Thymus (tissue), 11 donors: ENCODE measurements at regions not wholly inside any gene's neighbourhood (a gene's known extent, or its start where the extent isn't known, plus 50 kb on each side); places are given as distances from the start of the nearest gene placed in this dataset.

ENCODE experiments used
- DNase-seq, 9 donors: peaks; one replicate each; pipeline ENCODE4 v3.0.0-alpha.2; 2013; ENCODE audit warnings: low spot score in 9 of 9, low read depth in 6 of 9, missing footprints in 1 of 9
- H3K27ac ChIP-seq, 2 donors: one replicate each; pipeline ENCODE4 v1.5.1; 2013; ENCODE audit warnings: control low read depth in 1 of 2, low read depth in 1 of 2, low read length in 1 of 2, mild to moderate bottlenecking in 1 of 2, moderate library complexity in 1 of 2
- H3K27me3 ChIP-seq, 2 donors: one replicate each; pipeline ENCODE4 v1.5.1; 2013; ENCODE audit warnings: low read length in 1 of 2; ENCODE audit not compliant: control insufficient read depth in 2 of 2, insufficient read depth in 1 of 2
- H3K36me3 ChIP-seq, 2 donors: one replicate each; pipeline ENCODE4 v1.5.1; 2013; ENCODE audit warnings: low read length in 1 of 2, mild to moderate bottlenecking in 1 of 2, moderate library complexity in 1 of 2; ENCODE audit not compliant: control insufficient read depth in 2 of 2, insufficient read depth in 2 of 2
- H3K4me1 ChIP-seq, 2 donors: one replicate each; pipeline ENCODE4 v1.5.1; 2013; ENCODE audit warnings: low read length in 2 of 2; ENCODE audit not compliant: control insufficient read depth in 2 of 2, insufficient read depth in 2 of 2
- H3K4me3 ChIP-seq, 2 donors: one replicate each; pipeline ENCODE4 v1.5.1; 2013; ENCODE audit warnings: low read length in 2 of 2, control low read depth in 1 of 2, mild to moderate bottlenecking in 1 of 2
- H3K9me3 ChIP-seq, 2 donors: one replicate each; pipeline ENCODE4 v1.5.1; 2013; ENCODE audit warnings: low read length in 1 of 2, mild to moderate bottlenecking in 1 of 2; ENCODE audit not compliant: control insufficient read depth in 2 of 2, insufficient read depth in 1 of 2
- WGBS: extraction: QIAGEN DNeasy Blood & Tissue Kit; methylation state at CpG from one replicate; pipeline ENCODE4 v1.1.7; 2013; 5-methylcytosine and 5-hydroxymethylcytosine counted together
- donor health status: healthy.

DNA sequence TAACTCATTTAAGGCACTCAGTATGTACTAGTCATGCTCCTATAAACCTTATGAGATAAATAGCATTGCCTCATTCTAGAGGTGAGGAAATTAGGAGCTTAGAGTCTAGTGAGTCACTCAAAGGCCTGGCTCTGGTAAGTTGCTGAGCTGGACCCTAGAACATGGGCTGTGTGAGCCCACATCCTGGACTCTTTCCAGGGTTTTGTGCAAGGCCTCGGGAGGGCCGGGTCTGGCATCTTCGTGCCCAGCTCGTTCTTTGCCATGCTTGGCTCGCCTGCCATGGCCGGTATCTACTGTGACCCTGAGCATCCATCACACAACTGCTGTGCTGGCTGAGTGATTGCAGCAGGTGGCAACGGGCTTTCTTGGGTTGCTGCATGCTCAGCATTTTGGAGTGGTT, 168.0 kb downstream of the LPIN1 start:
- WGBS = 97% methylated on average over 7 of the region's 7 CpGs

DNA sequence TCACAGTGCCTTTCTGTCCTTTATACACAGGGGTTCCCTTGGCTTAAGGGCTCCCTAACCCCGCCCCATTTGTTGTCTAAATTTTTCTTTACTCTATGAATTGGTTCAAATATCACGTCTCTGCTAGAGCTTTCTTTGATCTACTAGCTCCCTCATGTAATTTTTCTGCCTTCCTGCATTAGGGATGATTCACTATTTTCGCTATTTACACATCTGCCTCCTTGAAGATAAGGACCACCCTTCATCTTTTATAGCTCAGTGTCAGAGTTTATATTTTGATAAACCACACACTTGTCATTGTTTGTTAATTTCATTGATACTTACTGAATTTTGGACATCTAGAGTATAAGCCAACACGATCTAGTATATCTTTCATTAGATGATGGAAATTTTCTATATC, 169.2 kb downstream of the LPIN1 start:
- WGBS = 98% methylated on average over 4 of the region's 4 CpGs
- DNase-seq = no peak

More for the DNA sequence above, 168.0 kb downstream of the LPIN1 start:
- Histone ChIP-seq H3K36me3 (no peaks in the 10 kb centered on the region), H3K9me3 (no peaks in the 10 kb centered on the region), H3K27ac (no peak overlapping the region), H3K4me3 (no peak overlapping the region), H3K27me3 (no peaks in the 10 kb centered on the region), H3K4me1 (no peaks in the 10 kb centered on the region)
- DNase-seq = no peak

GRCh38 chr2:11919953-11920352, 173.5 kb downstream of the LPIN1 start:
- no peak overlapping the region for H3K27ac ChIP-seq
- WGBS = 98% methylated on average over 2 of the region's 2 CpGs

More for the DNA sequence above, 169.2 kb downstream of the LPIN1 start:
- Histone ChIP-seq H3K4me3 (no peak overlapping the region), H3K27ac (no peak overlapping the region), H3K36me3 (no peaks in the 10 kb centered on the region), H3K27me3 (no peaks in the 10 kb centered on the region), H3K4me1 (no peaks in the 10 kb centered on the region), H3K9me3 (no peaks in the 10 kb centered on the region)

GRCh38 chr2:11920993-11921583, 174.7 kb downstream of the LPIN1 start:
- H3K4me3 ChIP-seq = no peak overlapping the region
- 82% methylated on average over 6 of the region's 6 CpGs for WGBS
- no peak for DNase-seq
- no peaks in the 10 kb centered on the region for H3K4me1 ChIP-seq
- H3K36me3 ChIP-seq = no peaks in the 10 kb centered on the region
- H3K27ac ChIP-seq = no peak overlapping the region
- no peaks in the 10 kb centered on the region for H3K9me3 ChIP-seq
- no peaks in the 10 kb centered on the region for H3K27me3 ChIP-seq

More at GRCh38 chr2:11919953-11920352, 173.5 kb downstream of the LPIN1 start:
- Histone ChIP-seq H3K9me3 (no peaks in the 10 kb centered on the region), H3K27me3 (no peaks in the 10 kb centered on the region), H3K4me1 (no peaks in the 10 kb centered on the region), H3K4me3 (no peak overlapping the region), H3K36me3 (no peaks in the 10 kb centered on the region)
- no peak for DNase-seq

GRCh38 chr2:11922294-11922693, 175.9 kb downstream of the LPIN1 start:
- Histone ChIP-seq H3K4me1 (no peaks in the 10 kb centered on the region), H3K9me3 (no peaks in the 10 kb centered on the region), H3K4me3 (no peak overlapping the region), H3K27me3 (no peaks in the 10 kb centered on the region), H3K36me3 (no peaks in the 10 kb centered on the region), H3K27ac (no peak overlapping the region)
- 96% methylated on average over 4 of the region's 4 CpGs for WGBS
- DNase-seq = no peak

- no peak for DNase-seq
- Histone ChIP-seq H3K9me3 (no peaks in the 10 kb centered on the region), H3K4me3 (no peak overlapping the region), H3K4me1 (no peaks in the 10 kb centered on the region), H3K27ac (no peak overlapping the region), H3K36me3 (no peaks in the 10 kb centered on the region), H3K27me3 (no peaks in the 10 kb centered on the region)
- WGBS = 92% methylated on average over 5 of the region's 5 CpGs
These were observed 177.5 kb downstream of the LPIN1 start for GRCh38 chr2:11923935-11924334.

- H3K9me3 ChIP-seq = no peaks in the 10 kb centered on the region
- peak overlapping the region in 1 of 2 donors; percentile 18 for H3K27ac ChIP-seq
- no peaks in the 10 kb centered on the region for H3K27me3 ChIP-seq
- H3K36me3 ChIP-seq = no peaks in the 10 kb centered on the region
- no peak overlapping the region for H3K4me3 ChIP-seq
- no peak for DNase-seq
- no peaks in the 10 kb centered on the region for H3K4me1 ChIP-seq
- WGBS = 97% methylated on average over 11 of the region's 11 CpGs
These were observed 179.0 kb downstream of the LPIN1 start for GRCh38 chr2:11925295-11926066.

GRCh38 chr2:11930211-11930761, 183.9 kb downstream of the LPIN1 start:
- H3K4me3 ChIP-seq = no peak overlapping the region
- H3K27ac ChIP-seq = no peak overlapping the region
- no peaks in the 10 kb centered on the region for H3K9me3 ChIP-seq
- no peaks in the 10 kb centered on the region for H3K4me1 ChIP-seq
- WGBS = 73% methylated on average over 11 of the region's 11 CpGs
- DNase-seq = no peak
- no peaks in the 10 kb centered on the region for H3K27me3 ChIP-seq
- H3K36me3 ChIP-seq = no peaks in the 10 kb centered on the region

DNA sequence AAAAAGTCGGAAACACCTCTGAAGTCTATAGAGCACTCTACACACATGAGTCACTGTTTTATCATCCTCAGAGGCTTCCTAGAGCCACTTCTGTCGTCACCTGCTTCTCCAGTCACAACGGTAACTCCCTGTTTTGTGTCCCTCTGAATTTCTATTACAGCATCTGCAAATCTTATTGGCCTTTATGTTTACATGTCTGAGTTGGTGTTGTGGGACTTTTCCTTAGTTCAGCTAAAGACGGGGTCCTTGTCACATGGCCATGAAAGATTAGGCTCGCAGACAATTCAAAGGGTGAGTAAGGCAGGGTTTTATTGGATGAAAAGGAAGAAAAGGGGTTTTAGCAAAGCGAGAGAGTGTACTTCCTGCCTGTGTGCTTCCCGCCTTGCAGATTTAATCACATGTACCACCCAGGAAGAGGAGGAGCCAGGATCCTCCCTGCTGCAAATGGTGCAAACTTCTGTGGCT, 185.6 kb downstream of the LPIN1 start:
- 94% methylated on average over 7 of the region's 7 CpGs for WGBS
- H3K27me3 ChIP-seq = no peaks in the 10 kb centered on the region
- no peak overlapping the region for H3K4me3 ChIP-seq
- H3K36me3 ChIP-seq = no peaks in the 10 kb centered on the region
- no peak overlapping the region for H3K27ac ChIP-seq
- no peak for DNase-seq
- no peaks in the 10 kb centered on the region for H3K4me1 ChIP-seq
- H3K9me3 ChIP-seq = no peaks in the 10 kb centered on the region
